ENCODE measurements at regions not wholly inside any gene's neighbourhood (a gene's known extent, or its start where the extent isn't known, plus 50 kb on each side); places are given as distances from the start of the nearest gene placed in this dataset.

GRCh38 chr11:15816260-15816871, 540.0 kb downstream of the SOX6 start:
- no peak for TF ChIP-seq POLR2A (IDR thresholded peaks at IDR 0.05; ENCODE audit: low read length)
- no peak for TF ChIP-seq GATA1 (IDR thresholded peaks at IDR 0.05; ENCODE audit: low read depth, low read length)

Data from erythroblast (primary cell).